Astrocyte (in vitro differentiated cells and primary cell): ENCODE measurements at regions not wholly inside any gene's neighbourhood (a gene's known extent, or its start where the extent isn't known, plus 50 kb on each side); places are given as distances from the start of the nearest gene placed in this dataset.

Source experiments
- DNase-seq: peaks from one replicate; pipeline ENCODE4 v3.0.0-alpha.2; 2010; ENCODE audit warnings: low read depth
- FAIRE-seq: peaks from 2 replicates; lab custom pipeline; 2011; peaks lifted over from hg19 to GRCh38; lab: Jason Lieb, UNC
- H2AFZ ChIP-seq: 2 replicates; pipeline ENCODE4 v1.6.0; 2012; ENCODE audit warnings: low read depth, low read length, inconsistent platforms
- H3K27ac ChIP-seq: 2 replicates; pipeline ENCODE4 v1.5.1; 2011; ENCODE audit warnings: low read depth, low read length, inconsistent platforms
- H3K27me3 ChIP-seq: 2 replicates; pipeline ENCODE4 v1.6.0; 2011; ENCODE audit warnings: low read length, inconsistent platforms; ENCODE audit not compliant: insufficient read depth
- H3K36me3 ChIP-seq: 2 replicates; pipeline ENCODE4 v1.5.1; 2011; ENCODE audit warnings: low read length, inconsistent platforms; ENCODE audit not compliant: insufficient read depth
- H3K4me1 ChIP-seq: 2 replicates; pipeline ENCODE4 v1.5.1; 2011; ENCODE audit warnings: low read length, inconsistent platforms; ENCODE audit not compliant: insufficient read depth
- H3K4me2 ChIP-seq: 2 replicates; pipeline ENCODE4 v1.6.0; 2012; ENCODE audit warnings: low read length, inconsistent platforms
- H3K4me3 ChIP-seq: 2 replicates; pipeline ENCODE4 v1.5.1; 2011; ENCODE audit warnings: low read depth, mild to moderate bottlenecking, low read length, inconsistent platforms; ENCODE audit not compliant: insufficient read depth
- H3K79me2 ChIP-seq: 2 replicates; pipeline ENCODE4 v1.6.0; 2012; ENCODE audit warnings: mild to moderate bottlenecking, low read length, inconsistent platforms; ENCODE audit not compliant: insufficient read depth
- H3K9ac ChIP-seq: 2 replicates; pipeline ENCODE4 v1.6.0; 2012; ENCODE audit warnings: mild to moderate bottlenecking, low read length, inconsistent platforms
- H3K9me3 ChIP-seq: 2 replicates; pipeline ENCODE4 v1.5.1; 2012; ENCODE audit warnings: low read depth, mild to moderate bottlenecking, low read length, inconsistent platforms; ENCODE audit not compliant: insufficient read depth
- H4K20me1 ChIP-seq: 2 replicates; pipeline ENCODE4 v1.6.0; 2012; ENCODE audit warnings: low read length, inconsistent platforms; ENCODE audit not compliant: insufficient read depth
- H3K27ac Mint-ChIP-seq: one replicate; pipeline ENCODE4 v1.8.0; 2021; ENCODE audit warnings: mild to moderate bottlenecking, mixed read lengths; ENCODE audit not compliant: unreplicated experiment
- H3K27me3 Mint-ChIP-seq: one replicate; pipeline ENCODE4 v1.8.0; 2021; ENCODE audit warnings: low read depth, mixed read lengths; ENCODE audit not compliant: unreplicated experiment
- H3K36me3 Mint-ChIP-seq: one replicate; pipeline ENCODE4 v1.8.0; 2021; ENCODE audit warnings: low read depth, mixed read lengths; ENCODE audit not compliant: unreplicated experiment
- H3K4me1 Mint-ChIP-seq: one replicate; pipeline ENCODE4 v1.8.0; 2021; ENCODE audit warnings: low read depth, mixed read lengths; ENCODE audit not compliant: unreplicated experiment
- H3K4me3 Mint-ChIP-seq: one replicate; pipeline ENCODE4 v1.8.0; 2021; ENCODE audit warnings: mild to moderate bottlenecking, moderate library complexity, mixed read lengths; ENCODE audit not compliant: unreplicated experiment
- H3K9me3 Mint-ChIP-seq: one replicate; pipeline ENCODE4 v1.8.0; 2021; ENCODE audit warnings: mild to moderate bottlenecking, mixed read lengths; ENCODE audit not compliant: unreplicated experiment
- CTCF ChIP-seq: IDR thresholded peaks from 2 replicates; pipeline ENCODE4 v1.5.1; 2011; ENCODE audit warnings: low read depth, mild to moderate bottlenecking, inconsistent platforms, low read length, moderate library complexity; ENCODE audit not compliant: insufficient read depth
- EZH2 ChIP-seq: IDR thresholded peaks from 2 replicates; pipeline ENCODE4 v1.6.1; 2012; ENCODE audit warnings: mild to moderate bottlenecking, low read length, inconsistent platforms; ENCODE audit not compliant: insufficient read depth

GRCh38 chr13:91162180-91162579 is 185.3 kb upstream of the MIR17HG start:
- Histone ChIP-seq H3K4me3 (no peak overlapping the region), H3K9me3 (no peaks in the 10 kb centered on the region), H3K9ac (no peak overlapping the region), H4K20me1 (no peaks in the 10 kb centered on the region), H2AFZ (no peak overlapping the region), H3K4me1 (no peaks in the 10 kb centered on the region), H3K36me3 (no peaks in the 10 kb centered on the region), H3K27me3 (no peaks in the 10 kb centered on the region), H3K4me2 (no peak overlapping the region), H3K79me2 (no peaks in the 10 kb centered on the region), H3K27ac (no peak overlapping the region)
- no peak overlapping the region for H3K27ac Mint-ChIP-seq
- DNase-seq (no peak), FAIRE-seq (no peak)
- no peaks in the 10 kb centered on the region for H3K27me3 Mint-ChIP-seq
- no peak for TF ChIP-seq EZH2
- no peaks in the 10 kb centered on the region for H3K4me1 Mint-ChIP-seq
- no peak overlapping the region for H3K4me3 Mint-ChIP-seq
- no peaks in the 10 kb centered on the region for H3K36me3 Mint-ChIP-seq
- H3K9me3 Mint-ChIP-seq = peaks cover 6% of the 10 kb centered on the region

- Histone ChIP-seq H3K9ac (no peak overlapping the region), H3K9me3 (no peaks in the 10 kb centered on the region), H3K79me2 (no peaks in the 10 kb centered on the region), H3K4me2 (no peak overlapping the region), H3K27me3 (no peaks in the 10 kb centered on the region), H4K20me1 (no peaks in the 10 kb centered on the region), H3K4me1 (no peaks in the 10 kb centered on the region), H3K27ac (no peak overlapping the region), H3K36me3 (no peaks in the 10 kb centered on the region), H2AFZ (no peak overlapping the region), H3K4me3 (no peak overlapping the region)
- no peaks in the 10 kb centered on the region for H3K36me3 Mint-ChIP-seq
- H3K9me3 Mint-ChIP-seq = peaks cover 6% of the 10 kb centered on the region
- no peak for FAIRE-seq
- no peak overlapping the region for H3K27ac Mint-ChIP-seq
- H3K27me3 Mint-ChIP-seq = no peaks in the 10 kb centered on the region
- H3K4me1 Mint-ChIP-seq = no peaks in the 10 kb centered on the region
- no peak for TF ChIP-seq CTCF
- H3K4me3 Mint-ChIP-seq = no peak overlapping the region
- DNase-seq = no peak
Observed at GRCh38 chr13:91162589-91162988, 184.9 kb upstream of the MIR17HG start.

DNA sequence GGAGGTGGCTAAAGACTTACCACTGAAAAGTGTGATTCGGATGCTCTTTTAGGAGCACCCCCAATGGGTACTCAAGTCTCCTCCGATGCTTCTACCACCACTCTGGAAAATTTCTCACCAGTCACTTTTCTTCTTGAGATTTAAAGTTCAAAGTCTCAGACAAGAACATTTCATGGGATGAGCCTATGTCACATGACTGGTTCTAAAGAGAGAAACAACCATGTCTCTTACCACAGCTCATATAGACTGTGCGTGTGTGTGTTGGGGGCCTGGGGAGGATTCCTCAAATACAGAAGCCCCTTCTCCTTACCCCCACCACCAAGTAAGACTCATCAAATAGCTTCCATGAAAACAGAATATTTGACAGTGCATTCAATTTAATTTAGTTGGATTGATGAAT is 181.7 kb upstream of the MIR17HG start:
- H3K4me2 ChIP-seq = no peak overlapping the region
- Mint-ChIP-seq H3K4me1 (no peaks in the 10 kb centered on the region), H3K9me3 (peaks cover 6% of the 10 kb centered on the region), H3K36me3 (no peaks in the 10 kb centered on the region), H3K4me3 (no peak overlapping the region), H3K27me3 (no peaks in the 10 kb centered on the region), H3K27ac (no peak overlapping the region)
- FAIRE-seq = no peak
- no peaks in the 10 kb centered on the region for H4K20me1 ChIP-seq
- no peaks in the 10 kb centered on the region for H3K9me3 ChIP-seq
- no peaks in the 10 kb centered on the region for H3K79me2 ChIP-seq
- no peaks in the 10 kb centered on the region for H3K27me3 ChIP-seq
- no peak overlapping the region for H3K9ac ChIP-seq
- TF ChIP-seq CTCF (no peak), EZH2 (no peak)
- H3K27ac ChIP-seq = no peak overlapping the region
- no peak for DNase-seq
- H3K4me1 ChIP-seq = no peaks in the 10 kb centered on the region
- no peak overlapping the region for H3K4me3 ChIP-seq
- H2AFZ ChIP-seq = no peak overlapping the region
- H3K36me3 ChIP-seq = no peaks in the 10 kb centered on the region
